Psoas muscle (tissue), 7 donors: ENCODE measurements at regions not wholly inside any gene's neighbourhood (a gene's known extent, or its start where the extent isn't known, plus 50 kb on each side); places are given as distances from the start of the nearest gene placed in this dataset.

Source experiments
- ATAC-seq, 4 donors: fragments of 200-7000 bp; cut with Tn5 transposase; one replicate each; pipeline ENCODE4 v1.9.1; 2020; ENCODE audit warnings: moderate library complexity in 3 of 4, mild to moderate bottlenecking in 2 of 4
- DNase-seq, 2 donors: peaks; one replicate each; pipeline ENCODE4 v3.0.0-alpha.2; 2020
- H3K27ac ChIP-seq: fragments of 200-600 bp; one replicate; pipeline ENCODE4 v1.8.0; 2022
- H3K27me3 ChIP-seq, 3 donors: fragments of 200-600 bp in 1 of 3; one replicate each; pipeline versions ENCODE4 v1.6.1 to v1.8.0; 2013 to 2022; ENCODE audit warnings: low read length in 2 of 3, mild to moderate bottlenecking in 2 of 3, moderate library complexity in 1 of 3; ENCODE audit not compliant: insufficient read depth in 3 of 3
- H3K36me3 ChIP-seq, 2 donors: fragments of 200-600 bp in 1 of 2; one replicate each; pipeline versions ENCODE4 v1.6.1 to v1.8.0; 2013 to 2022; ENCODE audit warnings: low read depth in 1 of 2, mild to moderate bottlenecking in 1 of 2, moderate library complexity in 1 of 2; ENCODE audit not compliant: insufficient read depth in 1 of 2
- H3K4me1 ChIP-seq: fragments of 200-600 bp; one replicate; pipeline ENCODE4 v1.8.0; 2022
- H3K4me3 ChIP-seq: fragments of 200-600 bp; one replicate; pipeline ENCODE4 v1.8.0; 2022; ENCODE audit warnings: mild to moderate bottlenecking
- H3K9me3 ChIP-seq: fragments of 200-600 bp; one replicate; pipeline ENCODE4 v1.8.0; 2022
- WGBS, 3 donors: extraction: QIAGEN DNeasy Blood & Tissue Kit; methylation state at CpG; one replicate each; pipeline versions ENCODE4 v1.1.6 to v1.1.7; 2013; 5-methylcytosine and 5-hydroxymethylcytosine counted together
- intact Hi-C, 2 donors: fragments of 100-400 bp; cut with DNase I; formaldehyde crosslinking; loops; one replicate each; pipeline versions ENCODE4 v1.11.0 to v1.14.2; 2022
- TF ChIP-seq, protein P1 (sequence below): fragments of 200-600 bp; IDR thresholded peaks from one replicate; pipeline ENCODE4 v1.8.0; 2022; ENCODE audit warnings: antibody characterized with exemption
- donor health status: healthy with polysubstance abuse.
- donor health status: DM: no; HTN: no; CAD: no; lungs with moderate emphysema.
- donor health status: Bipolar disorder and iron deficiency.
- donor health status: healthy.
- donor health status: DM: yes; HTN: yes; CAD: no.
- donor health status: DM: no; HTN: no; CAD: no.
- donor health status: DM: yes; HTN: yes; CAD: no.

DNA sequence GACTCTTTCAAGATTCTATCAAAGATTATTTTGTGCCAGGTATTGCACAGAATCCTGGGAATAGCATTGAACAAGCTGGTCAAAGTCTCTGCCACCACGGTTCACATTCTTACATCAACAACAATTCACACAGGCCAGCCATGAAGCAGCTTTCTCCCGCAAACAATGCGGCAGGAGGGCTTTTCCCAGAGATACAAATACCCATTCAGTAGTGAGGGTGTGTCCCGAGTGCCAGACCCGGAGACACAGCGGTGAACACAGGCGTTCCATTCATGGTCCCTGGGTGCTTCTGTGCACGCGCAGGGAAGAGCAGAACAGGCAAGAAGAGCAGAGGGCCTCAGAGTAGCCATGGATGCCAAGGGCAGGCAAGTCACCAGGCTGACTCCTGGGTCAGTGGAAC lies 83.3 kb upstream of the PDE10A start:
- 76 to 83% (median 77%) methylated on average over 9 of the region's 9 CpGs for WGBS, 3 donors
- intact Hi-C loops: loop anchor here in 1 of 2 donors (2.0 kb wide), 1 partner anchor 44 kb away; no protein-coding TSS in a partner anchor
- no peaks in the 10 kb centered on the region for H3K4me1 ChIP-seq
- H3K27ac ChIP-seq: no peak overlapping the region
- no peak overlapping the region for H3K4me3 ChIP-seq
- H3K36me3 ChIP-seq: no peaks in the 10 kb centered on the region
- no peak for DNase-seq
- ATAC-seq: no peak
- TF ChIP-seq, protein P1, sequence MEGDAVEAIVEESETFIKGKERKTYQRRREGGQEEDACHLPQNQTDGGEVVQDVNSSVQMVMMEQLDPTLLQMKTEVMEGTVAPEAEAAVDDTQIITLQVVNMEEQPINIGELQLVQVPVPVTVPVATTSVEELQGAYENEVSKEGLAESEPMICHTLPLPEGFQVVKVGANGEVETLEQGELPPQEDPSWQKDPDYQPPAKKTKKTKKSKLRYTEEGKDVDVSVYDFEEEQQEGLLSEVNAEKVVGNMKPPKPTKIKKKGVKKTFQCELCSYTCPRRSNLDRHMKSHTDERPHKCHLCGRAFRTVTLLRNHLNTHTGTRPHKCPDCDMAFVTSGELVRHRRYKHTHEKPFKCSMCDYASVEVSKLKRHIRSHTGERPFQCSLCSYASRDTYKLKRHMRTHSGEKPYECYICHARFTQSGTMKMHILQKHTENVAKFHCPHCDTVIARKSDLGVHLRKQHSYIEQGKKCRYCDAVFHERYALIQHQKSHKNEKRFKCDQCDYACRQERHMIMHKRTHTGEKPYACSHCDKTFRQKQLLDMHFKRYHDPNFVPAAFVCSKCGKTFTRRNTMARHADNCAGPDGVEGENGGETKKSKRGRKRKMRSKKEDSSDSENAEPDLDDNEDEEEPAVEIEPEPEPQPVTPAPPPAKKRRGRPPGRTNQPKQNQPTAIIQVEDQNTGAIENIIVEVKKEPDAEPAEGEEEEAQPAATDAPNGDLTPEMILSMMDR: no peak
- H3K9me3 ChIP-seq: no peaks in the 10 kb centered on the region
- no peaks in the 10 kb centered on the region for H3K27me3 ChIP-seq

DNA sequence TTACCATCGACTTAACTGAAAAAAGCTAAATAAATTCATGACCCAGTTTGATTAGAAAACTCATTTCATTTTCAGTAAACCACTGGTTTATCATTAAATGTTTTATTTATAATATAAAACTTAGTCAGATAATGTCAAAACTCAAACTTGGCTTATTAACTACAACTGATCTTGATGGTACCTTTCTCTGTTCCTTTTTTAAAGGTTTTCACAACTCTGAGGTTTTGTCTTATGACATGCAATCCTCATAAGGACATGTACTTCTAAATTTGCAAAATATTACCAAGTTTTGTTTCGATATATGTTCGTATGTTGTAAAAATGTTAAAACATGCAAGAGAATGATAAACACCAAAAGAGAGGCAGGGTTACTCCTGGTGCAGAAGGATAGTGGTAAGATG lies 82.5 kb upstream of the PDE10A start:
- DNase-seq (no peak), ATAC-seq (no peak)
- H3K4me1 ChIP-seq: no peaks in the 10 kb centered on the region
- TF ChIP-seq, protein P1: no peak
- H3K36me3 ChIP-seq: no peaks in the 10 kb centered on the region
- no peak overlapping the region for H3K27ac ChIP-seq
- WGBS, 3 donors: 90 to 94% (median 91%) methylated on average over 3 of the region's 3 CpGs
- intact Hi-C loops: no loop called here
- no peaks in the 10 kb centered on the region for H3K9me3 ChIP-seq
- no peak overlapping the region for H3K4me3 ChIP-seq
- no peaks in the 10 kb centered on the region for H3K27me3 ChIP-seq

DNA sequence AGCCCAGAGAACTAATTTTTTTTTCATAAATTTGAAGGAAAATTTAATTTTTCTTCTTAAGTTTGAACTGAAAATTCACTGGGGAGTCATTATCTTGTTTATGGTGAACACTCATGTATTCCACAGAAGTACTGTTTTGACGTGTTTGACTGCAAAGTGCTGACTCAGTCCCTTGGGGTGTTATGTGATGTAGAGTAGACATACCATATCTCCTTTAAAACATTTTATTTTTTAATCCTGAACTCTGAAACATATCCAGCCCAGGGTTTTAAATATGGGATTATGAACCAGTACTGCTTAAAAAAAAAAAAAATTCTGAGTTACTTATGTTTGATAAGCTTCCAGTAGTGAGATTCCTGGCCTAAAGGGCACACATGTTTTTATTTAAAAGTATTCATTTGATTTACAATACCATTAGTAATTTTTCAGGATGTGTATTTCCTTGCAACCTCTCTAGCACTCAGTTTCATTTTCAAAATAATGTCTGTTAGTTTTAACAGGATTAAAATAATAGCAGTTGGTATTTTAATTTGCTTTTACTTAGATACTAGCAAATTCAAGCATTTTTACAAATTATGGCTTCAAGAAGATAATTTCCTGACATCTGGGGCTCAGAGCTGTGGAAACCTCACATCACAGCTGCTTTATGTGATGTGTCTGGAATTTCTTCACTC lies 81.7 kb upstream of the PDE10A start:
- DNase-seq: no peak
- no peaks in the 10 kb centered on the region for H3K36me3 ChIP-seq
- H3K27me3 ChIP-seq: no peaks in the 10 kb centered on the region
- no peak overlapping the region for H3K27ac ChIP-seq
- WGBS, 3 donors: 50 to 54% (median 53%) methylated on average over 1 of the region's 1 CpG
- no peaks in the 10 kb centered on the region for H3K4me1 ChIP-seq
- intact Hi-C loops: no loop called here
- H3K4me3 ChIP-seq: no peak overlapping the region
- no peak for ATAC-seq
- TF ChIP-seq, protein P1: no peak
- no peaks in the 10 kb centered on the region for H3K9me3 ChIP-seq

DNA sequence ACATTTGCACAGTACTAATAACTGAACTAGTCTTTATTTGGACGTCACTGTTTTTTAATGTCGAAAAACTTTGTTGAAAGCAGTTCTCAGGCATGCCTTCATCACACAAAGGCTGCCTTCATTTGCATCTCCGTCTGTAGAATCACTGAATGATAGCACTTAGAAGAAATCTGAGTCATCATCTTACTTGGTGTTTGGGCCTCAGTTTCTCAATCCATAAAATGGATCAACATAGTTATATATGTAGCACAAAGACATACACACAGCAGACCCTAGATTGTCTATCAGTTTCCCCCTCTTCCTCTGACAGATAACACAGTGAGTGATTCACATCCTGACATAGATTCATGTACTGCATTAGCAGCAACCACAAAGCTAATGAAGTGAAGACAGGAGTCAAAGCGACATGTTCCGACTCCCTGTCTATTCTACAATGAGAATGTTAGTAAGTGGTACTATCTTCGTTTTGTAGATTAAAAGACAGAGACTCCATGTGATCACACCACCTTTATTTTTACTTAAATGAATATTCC lies 80.4 kb upstream of the PDE10A start:
- Histone ChIP-seq H3K36me3 (no peaks in the 10 kb centered on the region), H3K27ac (no peak overlapping the region), H3K27me3 (no peaks in the 10 kb centered on the region), H3K4me1 (no peaks in the 10 kb centered on the region), H3K4me3 (no peak overlapping the region), H3K9me3 (no peaks in the 10 kb centered on the region)
- TF ChIP-seq, protein P1: no peak
- 89 to 93% (median 91%) methylated on average over 6 of the region's 6 CpGs for WGBS, 3 donors
- ATAC-seq (no peak), DNase-seq (no peak)
- intact Hi-C loops: no loop called here

DNA sequence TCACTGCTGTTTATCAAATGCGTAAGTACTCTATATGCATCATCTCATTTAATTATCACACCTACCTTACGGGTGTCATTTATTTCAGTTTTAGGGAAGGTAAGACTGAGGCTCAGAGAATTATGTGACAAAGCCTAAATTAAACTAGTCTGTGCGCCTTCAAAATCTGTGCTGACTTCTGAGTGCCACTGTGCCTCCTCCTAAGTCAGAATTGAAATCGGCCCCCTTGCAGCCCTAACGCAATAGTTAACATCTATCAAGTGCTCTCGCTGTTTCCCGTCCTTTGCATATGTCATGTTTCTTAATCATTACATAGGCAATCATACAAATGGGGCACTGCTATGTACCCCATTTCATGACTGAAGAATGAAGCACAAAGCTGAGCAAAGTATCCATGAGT lies 79.0 kb upstream of the PDE10A start:
- WGBS, 3 donors: 88 to 91% (median 89%) methylated on average over 7 of the region's 7 CpGs
- intact Hi-C loops: no loop called here
- no peak overlapping the region for H3K27ac ChIP-seq

More for the DNA sequence above, 79.0 kb upstream of the PDE10A start:
- TF ChIP-seq, protein P1: no peak
- ATAC-seq: no peak
- no peaks in the 10 kb centered on the region for H3K36me3 ChIP-seq
- no peak for DNase-seq
- H3K9me3 ChIP-seq: peaks cover 7% of the 10 kb centered on the region
- H3K4me1 ChIP-seq: no peaks in the 10 kb centered on the region
- H3K27me3 ChIP-seq: no peaks in the 10 kb centered on the region
- H3K4me3 ChIP-seq: no peak overlapping the region
